ENCODE measurements at regions not wholly inside any gene's neighbourhood (a gene's known extent, or its start where the extent isn't known, plus 50 kb on each side); places are given as distances from the start of the nearest gene placed in this dataset.

DNA sequence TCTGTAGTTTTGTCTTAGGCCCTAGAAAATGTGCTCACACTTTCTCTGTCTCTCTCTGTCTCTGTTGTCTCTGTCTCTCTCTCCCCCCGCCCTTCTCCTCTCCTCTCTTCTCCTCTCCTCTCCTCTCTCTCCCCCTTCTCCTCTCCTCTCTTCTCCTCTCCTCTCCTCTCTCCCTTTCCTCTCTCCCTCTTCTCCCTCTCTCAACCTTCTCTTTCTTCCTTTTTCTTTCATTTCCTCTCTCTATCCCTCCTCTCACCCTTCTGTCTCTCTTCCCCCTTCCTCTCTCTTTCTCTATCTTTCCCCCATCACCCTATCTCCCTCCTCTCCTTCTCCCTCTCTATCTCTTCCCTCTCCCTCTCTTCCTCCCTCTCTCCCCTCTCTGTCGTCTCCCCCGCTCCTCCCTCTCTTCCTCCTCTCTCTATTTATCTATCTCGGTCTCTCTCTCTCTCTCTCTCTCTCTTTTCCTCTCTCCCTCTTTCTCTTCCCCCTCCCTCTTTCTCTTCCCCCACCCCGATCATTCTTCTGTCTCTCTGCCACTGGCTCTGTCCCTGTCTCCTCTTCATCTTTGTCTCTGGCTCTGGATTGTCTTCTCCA, 107.2 kb upstream of the C16orf82 start:
- H3K36me3 ChIP-seq (ENCODE audit: control insufficient read depth, insufficient read depth, low read length): no peaks in the 10 kb centered on the region
- no peak for TF ChIP-seq CTCF (IDR thresholded peaks at IDR 0.05; ENCODE audit: insufficient read depth, low read length, severe bottlenecking)
- no peak overlapping the region for H3K4me3 ChIP-seq (ENCODE audit: low read depth, low read length)
- FAIRE-seq (no peak), DNase-seq (ENCODE audit: low read depth) (no peak)
- H3K27me3 ChIP-seq (ENCODE audit: control insufficient read depth, insufficient read depth, low read length): no peaks in the 10 kb centered on the region

GRCh38 chr16:26961459-26961858, 105.3 kb upstream of the C16orf82 start:
- no peak for FAIRE-seq
- no peaks in the 10 kb centered on the region for H3K36me3 ChIP-seq (ENCODE audit: control insufficient read depth, insufficient read depth, low read length)
- TF ChIP-seq CTCF (IDR thresholded peaks at IDR 0.05; ENCODE audit: insufficient read depth, low read length, severe bottlenecking): no peak
- no peak overlapping the region for H3K4me3 ChIP-seq (ENCODE audit: low read depth, low read length)
- H3K27me3 ChIP-seq (ENCODE audit: control insufficient read depth, insufficient read depth, low read length): no peaks in the 10 kb centered on the region
- DNase-seq (ENCODE audit: low read depth): no peak

DNA sequence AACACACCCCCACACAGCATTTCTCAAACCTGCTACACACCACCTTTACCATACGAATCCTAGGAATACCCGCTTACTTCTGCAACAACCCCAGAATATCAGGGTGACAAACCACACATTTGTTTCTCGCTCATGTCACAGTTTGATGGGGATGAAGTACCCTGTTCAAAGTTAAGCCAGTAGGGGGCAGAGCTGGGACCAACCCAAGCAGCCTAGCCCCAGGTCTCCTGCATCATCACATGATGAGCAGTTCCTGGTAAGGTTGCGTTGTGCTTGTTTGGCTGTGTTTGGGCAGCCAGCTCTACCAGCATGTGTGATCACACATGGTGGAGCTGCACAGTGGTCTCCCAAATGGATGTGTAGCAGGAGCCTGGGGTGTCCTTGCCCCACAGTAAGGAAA, 103.6 kb upstream of the C16orf82 start:
- no peak for DNase-seq (ENCODE audit: low read depth)
- FAIRE-seq: peak; percentile 83
- no peaks in the 10 kb centered on the region for H3K36me3 ChIP-seq (ENCODE audit: control insufficient read depth, insufficient read depth, low read length)
- no peaks in the 10 kb centered on the region for H3K27me3 ChIP-seq (ENCODE audit: control insufficient read depth, insufficient read depth, low read length)
- H3K4me3 ChIP-seq (ENCODE audit: low read depth, low read length): no peak overlapping the region
- no peak for TF ChIP-seq CTCF (IDR thresholded peaks at IDR 0.05; ENCODE audit: insufficient read depth, low read length, severe bottlenecking)

- FAIRE-seq (no peak), DNase-seq (ENCODE audit: low read depth) (no peak)
- H3K4me3 ChIP-seq (ENCODE audit: low read depth, low read length): no peak overlapping the region
- no peak for TF ChIP-seq CTCF (IDR thresholded peaks at IDR 0.05; ENCODE audit: insufficient read depth, low read length, severe bottlenecking)
- no peaks in the 10 kb centered on the region for H3K36me3 ChIP-seq (ENCODE audit: control insufficient read depth, insufficient read depth, low read length)
- H3K27me3 ChIP-seq (ENCODE audit: control insufficient read depth, insufficient read depth, low read length): no peaks in the 10 kb centered on the region
Measured at GRCh38 chr16:26969589-26970231, 97.0 kb upstream of the C16orf82 start.

DNA sequence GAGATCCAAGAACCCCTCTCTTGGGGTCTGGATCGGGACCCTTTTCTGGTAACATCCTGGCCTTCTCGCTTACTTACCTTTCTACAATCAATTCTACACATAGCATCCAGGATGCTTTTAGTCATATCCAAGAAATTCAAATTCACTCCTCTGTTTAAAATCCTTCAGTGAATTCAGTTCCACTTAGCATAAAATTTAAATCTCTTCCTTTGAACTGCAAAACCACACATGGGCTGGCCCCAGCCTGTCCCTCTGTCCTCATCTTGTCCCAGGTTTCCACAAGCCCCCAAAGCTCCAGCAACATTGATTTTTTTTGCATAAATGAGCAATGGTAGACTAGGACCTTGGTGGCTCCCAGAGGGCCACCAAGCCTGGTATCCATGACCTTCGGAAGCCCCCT, 96.4 kb upstream of the C16orf82 start:
- no peak for DNase-seq (ENCODE audit: low read depth)
- TF ChIP-seq CTCF (IDR thresholded peaks at IDR 0.05; ENCODE audit: insufficient read depth, low read length, severe bottlenecking): no peak
- no peak overlapping the region for H3K4me3 ChIP-seq (ENCODE audit: low read depth, low read length)
- no peak for FAIRE-seq
- H3K36me3 ChIP-seq (ENCODE audit: control insufficient read depth, insufficient read depth, low read length): no peaks in the 10 kb centered on the region
- no peaks in the 10 kb centered on the region for H3K27me3 ChIP-seq (ENCODE audit: control insufficient read depth, insufficient read depth, low read length)

GRCh38 chr16:26976873-26977272, 89.9 kb upstream of the C16orf82 start:
- TF ChIP-seq CTCF (IDR thresholded peaks at IDR 0.05; ENCODE audit: insufficient read depth, low read length, severe bottlenecking): no peak
- Histone ChIP-seq H3K27me3 (ENCODE audit: control insufficient read depth, insufficient read depth, low read length) (no peaks in the 10 kb centered on the region), H3K36me3 (ENCODE audit: control insufficient read depth, insufficient read depth, low read length) (no peaks in the 10 kb centered on the region), H3K4me3 (ENCODE audit: low read depth, low read length) (no peak overlapping the region)
- FAIRE-seq: no peak
- no peak for DNase-seq (ENCODE audit: low read depth)

Measured in bronchial epithelial cell (primary cell).